ENCODE measurements at regions not wholly inside any gene's neighbourhood (a gene's known extent, or its start where the extent isn't known, plus 50 kb on each side); places are given as distances from the start of the nearest gene placed in this dataset.

DNA sequence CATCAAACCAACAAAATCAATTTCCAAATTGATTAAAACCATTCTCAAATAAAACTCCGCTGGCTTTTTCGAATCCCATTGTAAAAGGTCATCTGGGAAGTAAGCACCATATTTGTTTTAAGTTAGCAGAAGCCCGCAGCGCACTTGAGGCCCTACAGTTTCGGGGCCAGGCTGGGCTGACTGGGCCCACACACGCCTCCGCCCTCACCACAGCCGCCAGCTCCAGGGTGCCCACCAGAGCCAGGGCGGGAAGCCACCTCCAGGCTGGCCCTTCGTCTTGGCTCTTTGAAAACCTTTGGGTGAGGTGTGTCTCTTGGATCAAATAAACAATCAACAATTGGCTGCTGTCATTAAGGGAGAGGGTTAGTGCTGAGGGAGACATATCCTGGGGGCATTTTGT is 133.3 kb downstream of the SOX1 start:
- Histone ChIP-seq H3K4me1 (ENCODE audit: insufficient read depth) (peaks cover 7% of the 10 kb centered on the region), H3K27ac (ENCODE audit: low read depth) (no peak overlapping the region), H3K79me2 (replicated peaks; ENCODE audit: insufficient read depth) (no peaks in the 10 kb centered on the region), H3K4me2 (no peak overlapping the region), H2AFZ (no peak overlapping the region), H3K36me3 (ENCODE audit: insufficient read depth) (no peaks in the 10 kb centered on the region), H4K20me1 (replicated peaks; ENCODE audit: insufficient read depth) (no peaks in the 10 kb centered on the region), H3K27me3 (ENCODE audit: insufficient read depth) (peaks cover 14% of the 10 kb centered on the region), H3F3A (replicated peaks; ENCODE audit: low read depth) (0 out of 2 replicates have a peak, but pooled peaks cover 5% of the 10 kb centered on the region), H3K9me2 (ENCODE audit: insufficient read depth) (no peaks in the 10 kb centered on the region), H3K4me3 (no peak overlapping the region)
- H3K27ac Mint-ChIP-seq = no peak overlapping the region
- no peak overlapping the region for H3K4me3 Mint-ChIP-seq
- no peaks in the 10 kb centered on the region for H3K36me3 Mint-ChIP-seq (ENCODE audit: low read depth)
- ATAC-seq (no peak), DNase-seq (ENCODE audit: low spot score) (no peak)
- H3K4me1 Mint-ChIP-seq = peaks cover 24% of the 10 kb centered on the region
- TF ChIP-seq ZNF331 (CRISPR knock-in tag; IDR thresholded peaks at IDR 0.05; ENCODE audit: low read depth) (no peak), REST (IDR thresholded peaks at IDR 0.05; ENCODE audit: unreplicated experiment) (no peak), ZNF114 (CRISPR knock-in tag; IDR thresholded peaks at IDR 0.05) (no peak), EZH2phosphoT487 (IDR thresholded peaks at IDR 0.05; ENCODE audit: unreplicated experiment) (no peak), STAT1 (IDR thresholded peaks at IDR 0.05; ENCODE audit: unreplicated experiment) (no peak), EZH2 (IDR thresholded peaks at IDR 0.05; ENCODE audit: low read depth, unreplicated experiment) (no peak), POLR2AphosphoS5 (IDR thresholded peaks at IDR 0.05; ENCODE audit: low read depth) (no peak), NANOG (IDR thresholded peaks at IDR 0.05; ENCODE audit: borderline replicate concordance) (no peak), JUNB (IDR thresholded peaks at IDR 0.05; ENCODE audit: unreplicated experiment) (no peak), CREB1 (CRISPR knock-in tag; IDR thresholded peaks at IDR 0.05; ENCODE audit: low read depth) (no peak)
- TF ChIP-seq, protein P1, sequence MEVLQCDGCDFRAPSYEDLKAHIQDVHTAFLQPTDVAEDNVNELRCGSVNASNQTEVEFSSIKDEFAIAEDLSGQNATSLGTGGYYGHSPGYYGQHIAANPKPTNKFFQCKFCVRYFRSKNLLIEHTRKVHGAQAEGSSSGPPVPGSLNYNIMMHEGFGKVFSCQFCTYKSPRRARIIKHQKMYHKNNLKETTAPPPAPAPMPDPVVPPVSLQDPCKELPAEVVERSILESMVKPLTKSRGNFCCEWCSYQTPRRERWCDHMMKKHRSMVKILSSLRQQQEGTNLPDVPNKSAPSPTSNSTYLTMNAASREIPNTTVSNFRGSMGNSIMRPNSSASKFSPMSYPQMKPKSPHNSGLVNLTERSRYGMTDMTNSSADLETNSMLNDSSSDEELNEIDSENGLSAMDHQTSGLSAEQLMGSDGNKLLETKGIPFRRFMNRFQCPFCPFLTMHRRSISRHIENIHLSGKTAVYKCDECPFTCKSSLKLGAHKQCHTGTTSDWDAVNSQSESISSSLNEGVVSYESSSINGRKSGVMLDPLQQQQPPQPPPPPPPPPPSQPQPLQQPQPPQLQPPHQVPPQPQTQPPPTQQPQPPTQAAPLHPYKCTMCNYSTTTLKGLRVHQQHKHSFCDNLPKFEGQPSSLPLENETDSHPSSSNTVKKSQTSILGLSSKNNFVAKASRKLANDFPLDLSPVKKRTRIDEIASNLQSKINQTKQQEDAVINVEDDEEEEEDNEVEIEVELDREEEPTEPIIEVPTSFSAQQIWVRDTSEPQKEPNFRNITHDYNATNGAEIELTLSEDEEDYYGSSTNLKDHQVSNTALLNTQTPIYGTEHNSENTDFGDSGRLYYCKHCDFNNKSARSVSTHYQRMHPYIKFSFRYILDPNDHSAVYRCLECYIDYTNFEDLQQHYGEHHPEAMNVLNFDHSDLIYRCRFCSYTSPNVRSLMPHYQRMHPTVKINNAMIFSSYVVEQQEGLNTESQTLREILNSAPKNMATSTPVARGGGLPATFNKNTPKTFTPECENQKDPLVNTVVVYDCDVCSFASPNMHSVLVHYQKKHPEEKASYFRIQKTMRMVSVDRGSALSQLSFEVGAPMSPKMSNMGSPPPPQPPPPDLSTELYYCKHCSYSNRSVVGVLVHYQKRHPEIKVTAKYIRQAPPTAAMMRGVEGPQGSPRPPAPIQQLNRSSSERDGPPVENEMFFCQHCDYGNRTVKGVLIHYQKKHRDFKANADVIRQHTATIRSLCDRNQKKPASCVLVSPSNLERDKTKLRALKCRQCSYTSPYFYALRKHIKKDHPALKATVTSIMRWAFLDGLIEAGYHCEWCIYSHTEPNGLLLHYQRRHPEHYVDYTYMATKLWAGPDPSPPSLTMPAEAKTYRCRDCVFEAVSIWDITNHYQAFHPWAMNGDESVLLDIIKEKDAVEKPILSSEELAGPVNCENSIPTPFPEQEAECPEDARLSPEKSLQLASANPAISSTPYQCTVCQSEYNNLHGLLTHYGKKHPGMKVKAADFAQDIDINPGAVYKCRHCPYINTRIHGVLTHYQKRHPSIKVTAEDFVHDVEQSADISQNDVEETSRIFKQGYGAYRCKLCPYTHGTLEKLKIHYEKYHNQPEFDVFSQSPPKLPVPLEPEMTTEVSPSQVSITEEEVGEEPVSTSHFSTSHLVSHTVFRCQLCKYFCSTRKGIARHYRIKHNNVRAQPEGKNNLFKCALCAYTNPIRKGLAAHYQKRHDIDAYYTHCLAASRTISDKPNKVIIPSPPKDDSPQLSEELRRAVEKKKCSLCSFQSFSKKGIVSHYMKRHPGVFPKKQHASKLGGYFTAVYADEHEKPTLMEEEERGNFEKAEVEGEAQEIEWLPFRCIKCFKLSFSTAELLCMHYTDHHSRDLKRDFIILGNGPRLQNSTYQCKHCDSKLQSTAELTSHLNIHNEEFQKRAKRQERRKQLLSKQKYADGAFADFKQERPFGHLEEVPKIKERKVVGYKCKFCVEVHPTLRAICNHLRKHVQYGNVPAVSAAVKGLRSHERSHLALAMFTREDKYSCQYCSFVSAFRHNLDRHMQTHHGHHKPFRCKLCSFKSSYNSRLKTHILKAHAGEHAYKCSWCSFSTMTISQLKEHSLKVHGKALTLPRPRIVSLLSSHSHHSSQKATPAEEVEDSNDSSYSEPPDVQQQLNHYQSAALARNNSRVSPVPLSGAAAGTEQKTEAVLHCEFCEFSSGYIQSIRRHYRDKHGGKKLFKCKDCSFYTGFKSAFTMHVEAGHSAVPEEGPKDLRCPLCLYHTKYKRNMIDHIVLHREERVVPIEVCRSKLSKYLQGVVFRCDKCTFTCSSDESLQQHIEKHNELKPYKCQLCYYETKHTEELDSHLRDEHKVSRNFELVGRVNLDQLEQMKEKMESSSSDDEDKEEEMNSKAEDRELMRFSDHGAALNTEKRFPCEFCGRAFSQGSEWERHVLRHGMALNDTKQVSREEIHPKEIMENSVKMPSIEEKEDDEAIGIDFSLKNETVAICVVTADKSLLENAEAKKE (CRISPR knock-in tag; IDR thresholded peaks at IDR 0.05) = no peak
- TF ChIP-seq, protein P2, sequence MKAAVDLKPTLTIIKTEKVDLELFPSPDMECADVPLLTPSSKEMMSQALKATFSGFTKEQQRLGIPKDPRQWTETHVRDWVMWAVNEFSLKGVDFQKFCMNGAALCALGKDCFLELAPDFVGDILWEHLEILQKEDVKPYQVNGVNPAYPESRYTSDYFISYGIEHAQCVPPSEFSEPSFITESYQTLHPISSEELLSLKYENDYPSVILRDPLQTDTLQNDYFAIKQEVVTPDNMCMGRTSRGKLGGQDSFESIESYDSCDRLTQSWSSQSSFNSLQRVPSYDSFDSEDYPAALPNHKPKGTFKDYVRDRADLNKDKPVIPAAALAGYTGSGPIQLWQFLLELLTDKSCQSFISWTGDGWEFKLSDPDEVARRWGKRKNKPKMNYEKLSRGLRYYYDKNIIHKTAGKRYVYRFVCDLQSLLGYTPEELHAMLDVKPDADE (IDR thresholded peaks at IDR 0.05) = no peak
- TF ChIP-seq, protein P3, sequence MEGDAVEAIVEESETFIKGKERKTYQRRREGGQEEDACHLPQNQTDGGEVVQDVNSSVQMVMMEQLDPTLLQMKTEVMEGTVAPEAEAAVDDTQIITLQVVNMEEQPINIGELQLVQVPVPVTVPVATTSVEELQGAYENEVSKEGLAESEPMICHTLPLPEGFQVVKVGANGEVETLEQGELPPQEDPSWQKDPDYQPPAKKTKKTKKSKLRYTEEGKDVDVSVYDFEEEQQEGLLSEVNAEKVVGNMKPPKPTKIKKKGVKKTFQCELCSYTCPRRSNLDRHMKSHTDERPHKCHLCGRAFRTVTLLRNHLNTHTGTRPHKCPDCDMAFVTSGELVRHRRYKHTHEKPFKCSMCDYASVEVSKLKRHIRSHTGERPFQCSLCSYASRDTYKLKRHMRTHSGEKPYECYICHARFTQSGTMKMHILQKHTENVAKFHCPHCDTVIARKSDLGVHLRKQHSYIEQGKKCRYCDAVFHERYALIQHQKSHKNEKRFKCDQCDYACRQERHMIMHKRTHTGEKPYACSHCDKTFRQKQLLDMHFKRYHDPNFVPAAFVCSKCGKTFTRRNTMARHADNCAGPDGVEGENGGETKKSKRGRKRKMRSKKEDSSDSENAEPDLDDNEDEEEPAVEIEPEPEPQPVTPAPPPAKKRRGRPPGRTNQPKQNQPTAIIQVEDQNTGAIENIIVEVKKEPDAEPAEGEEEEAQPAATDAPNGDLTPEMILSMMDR (conservative IDR thresholded peaks at IDR 0.05; ENCODE audit: low read depth in 2 of 2) = no peak
- no peaks in the 10 kb centered on the region for H3K9me3 Mint-ChIP-seq
- H3K27me3 Mint-ChIP-seq (ENCODE audit: insufficient read depth, low read depth, poor library complexity) = peaks cover 26% of the 10 kb centered on the region

Measured in GM23338 (cell line).